H1 (cell line): ENCODE measurements at regions not wholly inside any gene's neighbourhood (a gene's known extent, or its start where the extent isn't known, plus 50 kb on each side); places are given as distances from the start of the nearest gene placed in this dataset.

Experiments
- CTCF ChIA-PET: fragments of 300-600 bp; sonication (Branson Sonifier 250); formaldehyde crosslinking; loops from one replicate; lab custom pipeline; 2021; ENCODE audit not compliant: partially characterized antibody; lab: Charles Lee
- POLR2A ChIA-PET: fragments of 300-600 bp; sonication (Branson Sonifier 250); formaldehyde crosslinking; loops from one replicate; lab custom pipeline; 2021; ENCODE audit warnings: inconsistent platforms; ENCODE audit not compliant: partially characterized antibody; lab: Charles Lee
- DNase-seq, 2 experiments: peaks; one replicate each; pipeline versions ENCODE4 v3.0.0 to v3.0.0-alpha.2; 2010 to 2022; ENCODE audit warnings: low spot score in 2 of 2, low read depth in 1 of 2, mixed read lengths in 1 of 2
- FAIRE-seq: peaks from 2 replicates; lab custom pipeline; 2011; peaks lifted over from hg19 to GRCh38; lab: Jason Lieb, UNC
- H2AFZ ChIP-seq: 2 replicates; pipeline ENCODE4 v1.8.1; 2012; ENCODE audit warnings: low read length, inconsistent platforms
- H2AK5ac ChIP-seq: 2 replicates; pipeline ENCODE4 v1.6.1; 2013; ENCODE audit warnings: low read depth, low read length
- H2BK120ac ChIP-seq: replicated peaks from 2 replicates; pipeline ENCODE3; 2013; ENCODE audit warnings: low read depth, low read length, inconsistent platforms
- H2BK12ac ChIP-seq: 2 replicates; pipeline ENCODE4 v1.6.1; 2013; ENCODE audit warnings: low read depth, low read length
- H2BK15ac ChIP-seq: 2 replicates; pipeline ENCODE4 v1.6.1; 2013; ENCODE audit warnings: low read length
- H2BK20ac ChIP-seq: 2 replicates; pipeline ENCODE4 v1.6.1; 2013; ENCODE audit warnings: low read length
- H2BK5ac ChIP-seq: 2 replicates; pipeline ENCODE4 v1.6.1; 2013; ENCODE audit warnings: low read depth, low read length
- H3K14ac ChIP-seq: 2 replicates; pipeline ENCODE4 v1.6.1; 2013; ENCODE audit warnings: inconsistent platforms; ENCODE audit not compliant: insufficient read length
- H3K18ac ChIP-seq: 2 replicates; pipeline ENCODE4 v1.6.1; 2013; ENCODE audit warnings: low read length; ENCODE audit errors: extremely low read depth
- H3K23ac ChIP-seq: 2 replicates; pipeline ENCODE4 v1.6.1; 2013; ENCODE audit warnings: inconsistent platforms; ENCODE audit not compliant: insufficient read length
- H3K23me2 ChIP-seq: 2 replicates; pipeline ENCODE4 v1.6.1; 2013; ENCODE audit warnings: low read depth, low read length
- H3K27ac ChIP-seq: 2 replicates; pipeline ENCODE4 v1.6.1; 2011; ENCODE audit warnings: low read depth, low read length, inconsistent platforms
- H3K27me3 ChIP-seq, 4 experiments: replicated peaks in 1 of 4; 1 replicate in 1 of 4; 2 replicates in 3 of 4; pipeline versions ENCODE4 v1.6.1 to v1.8.1; 2011 to 2013; ENCODE audit warnings: low read length in 3 of 4, mild to moderate bottlenecking in 3 of 4, inconsistent platforms in 2 of 4, mixed read lengths in 2 of 4, moderate library complexity in 1 of 4; ENCODE audit not compliant: control insufficient read depth in 3 of 4, insufficient read depth in 3 of 4; ENCODE audit errors: extremely low read depth in 1 of 4
- H3K36me3 ChIP-seq, 4 experiments: 2 replicates each; pipeline versions ENCODE4 v1.6.1 to v1.8.1; 2011 to 2013; ENCODE audit warnings: mild to moderate bottlenecking in 4 of 4, low read length in 3 of 4, moderate library complexity in 2 of 4, control low read depth in 1 of 4, inconsistent platforms in 1 of 4; ENCODE audit not compliant: insufficient read depth in 4 of 4, control insufficient read depth in 2 of 4
- H3K4ac ChIP-seq: replicated peaks from 2 replicates; pipeline ENCODE3; 2013; ENCODE audit warnings: low read length, low read depth, mixed read lengths, inconsistent platforms; ENCODE audit not compliant: insufficient read length
- H3K4me1 ChIP-seq, 4 experiments: replicated peaks in 1 of 4; 1 replicate in 1 of 4; 2 replicates in 3 of 4; pipeline versions ENCODE4 v1.6.1 to v1.8.1; 2011 to 2013; ENCODE audit warnings: low read length in 3 of 4, inconsistent platforms in 2 of 4, mixed read lengths in 1 of 4; ENCODE audit not compliant: insufficient read depth in 4 of 4, control insufficient read depth in 3 of 4
- H3K4me2 ChIP-seq, 2 experiments: 2 replicates each; pipeline versions ENCODE4 v1.6.1 to v1.8.1; 2011 to 2013; ENCODE audit warnings: low read depth in 2 of 2, low read length in 2 of 2, control low read depth in 1 of 2, inconsistent platforms in 1 of 2, mild to moderate bottlenecking in 1 of 2; ENCODE audit not compliant: insufficient read depth in 1 of 2
- H3K4me3 ChIP-seq, 4 experiments: fragments of 200-600, 300-600 bp in 1 of 4; sonication (generic), shearing (Covaris generic), sonication (Bioruptor Twin) in 1 of 4; 2 replicates each; pipeline versions ENCODE4 v1.5.1 to v1.8.1; 2011 to 2016; ENCODE audit warnings: low read length in 4 of 4, low read depth in 3 of 4, control low read depth in 2 of 4, inconsistent platforms in 2 of 4, mild to moderate bottlenecking in 2 of 4, mixed read lengths in 1 of 4, moderate library complexity in 1 of 4; ENCODE audit not compliant: insufficient read depth in 2 of 4; ENCODE audit errors: extremely low read depth in 1 of 4
- H3K56ac ChIP-seq: replicated peaks from 2 replicates; pipeline ENCODE3; 2013; ENCODE audit warnings: low read depth, mild to moderate bottlenecking, mixed read lengths, low read length, inconsistent platforms; ENCODE audit not compliant: insufficient read length
- H3K79me1 ChIP-seq: 2 replicates; pipeline ENCODE4 v1.6.1; 2013; ENCODE audit warnings: low read depth, low read length, control low read depth
- H3K79me2 ChIP-seq, 2 experiments: 2 replicates each; pipeline versions ENCODE4 v1.6.1 to v1.8.1; 2012 to 2013; ENCODE audit warnings: low read length in 2 of 2, mild to moderate bottlenecking in 2 of 2, inconsistent platforms in 1 of 2; ENCODE audit not compliant: insufficient read depth in 2 of 2, control insufficient read depth in 1 of 2
- H3K9ac ChIP-seq, 4 experiments: replicated peaks in 1 of 4; 1 replicate in 1 of 4; 2 replicates in 3 of 4; pipeline versions ENCODE4 v1.6.1 to v1.8.1; 2011 to 2013; ENCODE audit warnings: low read depth in 3 of 4, low read length in 3 of 4, control low read depth in 2 of 4, mild to moderate bottlenecking in 2 of 4, moderate library complexity in 2 of 4, inconsistent platforms in 1 of 4; ENCODE audit errors: extremely low read depth in 1 of 4
- H3K9me3 ChIP-seq, 2 experiments: 2 replicates each; pipeline versions ENCODE4 v1.6.1 to v1.8.1; 2012 to 2013; ENCODE audit warnings: mild to moderate bottlenecking in 2 of 2, moderate library complexity in 2 of 2, control low read depth in 1 of 2, inconsistent platforms in 1 of 2, low read depth in 1 of 2, low read length in 1 of 2, mixed read lengths in 1 of 2; ENCODE audit not compliant: insufficient read depth in 2 of 2
- H4K20me1 ChIP-seq, 2 experiments: replicated peaks in 1 of 2; 2 replicates each; pipeline versions ENCODE3 to v1.8.1; 2011 to 2013; ENCODE audit warnings: inconsistent platforms in 2 of 2, low read length in 2 of 2, mild to moderate bottlenecking in 1 of 2; ENCODE audit not compliant: insufficient read depth in 2 of 2, control insufficient read depth in 1 of 2
- H4K5ac ChIP-seq: 2 replicates; pipeline ENCODE4 v1.6.1; 2013; ENCODE audit warnings: low read length, low read depth, mixed read lengths, inconsistent platforms; ENCODE audit not compliant: insufficient read length
- H4K8ac ChIP-seq: 2 replicates; pipeline ENCODE4 v1.8.0; 2013; ENCODE audit warnings: mild to moderate bottlenecking, moderate library complexity, low read length, inconsistent platforms; ENCODE audit not compliant: insufficient read depth; ENCODE audit errors: extremely low read depth
- H4K91ac ChIP-seq: replicated peaks from 2 replicates; pipeline ENCODE3; 2013; ENCODE audit warnings: low read length, mixed read lengths, inconsistent platforms; ENCODE audit not compliant: insufficient read length
- BRCA1 ChIP-seq: IDR thresholded peaks from 2 replicates; pipeline ENCODE4 v1.6.1; 2012; ENCODE audit warnings: low read depth, low read length, improper control_type of control experiment
- E2F6 ChIP-seq: IDR thresholded peaks from 2 replicates; pipeline ENCODE4 v1.6.1; 2012; ENCODE audit warnings: inconsistent platforms
- EP300 ChIP-seq, 2 experiments: IDR thresholded peaks; 1 replicate in 1 of 2; 2 replicates in 1 of 2; pipeline ENCODE4 v1.6.1; 2011 to 2012; ENCODE audit warnings: low read depth in 2 of 2, low read length in 2 of 2, mild to moderate bottlenecking in 2 of 2, borderline replicate concordance in 1 of 2, inconsistent platforms in 1 of 2, moderate library complexity in 1 of 2
- GABPA ChIP-seq: IDR thresholded peaks from 2 replicates; pipeline ENCODE4 v1.6.1; 2011; ENCODE audit warnings: mild to moderate bottlenecking, low read length, moderate library complexity, borderline replicate concordance; ENCODE audit not compliant: insufficient read depth
- HDAC6 ChIP-seq: IDR thresholded peaks from one replicate; pipeline ENCODE4 v1.7.1; 2012; ENCODE audit warnings: low read depth, mild to moderate bottlenecking, inconsistent platforms, low read length, moderate library complexity
- KDM5A ChIP-seq: fragments of 200-600 bp; IDR thresholded peaks from 2 replicates; pipeline ENCODE4 v1.7.1; 2012; ENCODE audit warnings: mild to moderate bottlenecking, low read length, inconsistent platforms, mixed read lengths
- NRF1 ChIP-seq: IDR thresholded peaks from 2 replicates; pipeline ENCODE4 v1.6.1; 2011; ENCODE audit warnings: mild to moderate bottlenecking, low read depth, low read length, improper control_type of control experiment
- PHF8 ChIP-seq: fragments of 200-600 bp; sonication (generic); conservative IDR thresholded peaks from 2 replicates; pipeline ENCODE4 v1.7.1; 2012; ENCODE audit warnings: low read depth, mild to moderate bottlenecking, inconsistent platforms, low read length, moderate library complexity
- POLR2A ChIP-seq, 2 experiments: IDR thresholded peaks; 1 replicate in 1 of 2; 2 replicates in 1 of 2; pipeline ENCODE4 v1.6.1; 2011; ENCODE audit warnings: low read depth in 2 of 2, low read length in 2 of 2, mild to moderate bottlenecking in 2 of 2; ENCODE audit errors: control extremely low read depth in 1 of 2
- SP4 ChIP-seq: IDR thresholded peaks from 2 replicates; pipeline ENCODE4 v1.6.1; 2012; ENCODE audit warnings: low read length, inconsistent platforms
- TAF1 ChIP-seq: IDR thresholded peaks from 2 replicates; pipeline ENCODE4 v1.6.1; 2011; ENCODE audit warnings: mild to moderate bottlenecking, low read depth, low read length
- TCF12 ChIP-seq: IDR thresholded peaks from 2 replicates; pipeline ENCODE4 v1.6.1; 2011; ENCODE audit warnings: low read depth, mild to moderate bottlenecking, low read length
- USF2 ChIP-seq: IDR thresholded peaks from 2 replicates; pipeline ENCODE4 v1.6.1; 2011; ENCODE audit warnings: low read length, improper control_type of control experiment
- WGBS, 2 experiments: shearing (Covaris generic) in 1 of 2; methylation state at CpG; one replicate each; pipeline versions ENCODE4 v1.1.6 to v1.1.7; 2013 to 2015; ENCODE audit warnings: low lambda C conversion rate in 2 of 2, mixed read lengths in 2 of 2, inconsistent platforms in 1 of 2, low coverage in 1 of 2, missing lambda C conversion rate in 1 of 2; ENCODE audit not compliant: insufficient replicate concordance in 2 of 2, insufficient coverage in 1 of 2, insufficient read length in 1 of 2; ENCODE audit errors: extremely low coverage in 1 of 2, missing lambda C conversion rate in 1 of 2; 5-methylcytosine and 5-hydroxymethylcytosine counted together
- TF ChIP-seq, protein P1 (sequence below): IDR thresholded peaks from 2 replicates; pipeline ENCODE4 v1.6.1; 2011; ENCODE audit warnings: low read depth, mild to moderate bottlenecking, low read length; ENCODE audit not compliant: insufficient read depth

- H2AFZ ChIP-seq, result no peak overlapping the region
- no peaks in the 10 kb centered on the region for H3K79me2 ChIP-seq
- no peak for DNase-seq
- no peaks in the 10 kb centered on the region for H3K79me1 ChIP-seq
- no peak for FAIRE-seq
- no peak overlapping the region for H4K8ac ChIP-seq
- H2BK15ac ChIP-seq, result no peak overlapping the region
- POLR2A ChIA-PET, result no interaction called here
- no peak overlapping the region for H3K18ac ChIP-seq
- no peak overlapping the region for H2BK12ac ChIP-seq
- H2BK5ac ChIP-seq, result no peak overlapping the region
- H2AK5ac ChIP-seq, result no peak overlapping the region
- no peak overlapping the region for H3K4ac ChIP-seq
- no peak overlapping the region for H2BK120ac ChIP-seq
- H3K9ac ChIP-seq, result no peak overlapping the region
- H4K20me1 ChIP-seq, result no peaks in the 10 kb centered on the region
- H2BK20ac ChIP-seq, result no peak overlapping the region
- H3K27ac ChIP-seq, result no peak overlapping the region
- H3K23me2 ChIP-seq, result no peaks in the 10 kb centered on the region; the same call in 1 of the 2 replicates
- no peak overlapping the region for H3K14ac ChIP-seq
- no peak overlapping the region for H4K5ac ChIP-seq
- H3K23ac ChIP-seq, result no peak overlapping the region
- no peaks in the 10 kb centered on the region for H3K36me3 ChIP-seq
- H3K56ac ChIP-seq, result no peak overlapping the region
- no peaks in the 10 kb centered on the region for H3K4me1 ChIP-seq
- 86% methylated on average over 4 of the region's 4 CpGs; no CpG with 5 or more reads in 1 of the 2 experiments for WGBS, 2 experiments
- H3K27me3 ChIP-seq, result no peaks in the 10 kb centered on the region
- H4K91ac ChIP-seq, result no peak overlapping the region
- no peak overlapping the region for H3K4me3 ChIP-seq
- H3K4me2 ChIP-seq, result no peak overlapping the region
- H3K9me3 ChIP-seq, result no peaks in the 10 kb centered on the region
- CTCF ChIA-PET, result no interaction called here
- TF ChIP-seq, protein P1, sequence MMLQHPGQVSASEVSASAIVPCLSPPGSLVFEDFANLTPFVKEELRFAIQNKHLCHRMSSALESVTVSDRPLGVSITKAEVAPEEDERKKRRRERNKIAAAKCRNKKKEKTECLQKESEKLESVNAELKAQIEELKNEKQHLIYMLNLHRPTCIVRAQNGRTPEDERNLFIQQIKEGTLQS, result no peak
- TF ChIP-seq BRCA1, result no peak
- TF ChIP-seq NRF1, result no peak
- no peak for TF ChIP-seq PHF8
- no peak for TF ChIP-seq KDM5A
- no peak for TF ChIP-seq SP4
- TF ChIP-seq USF2, result no peak
- TF ChIP-seq EP300 (IDR thresholded peaks at IDR 0.05; ENCODE audit: borderline replicate concordance in 1 of 2, low read depth in 2 of 2, low read length in 2 of 2), result no peak
- no peak for TF ChIP-seq HDAC6
- TF ChIP-seq TAF1, result no peak
- TF ChIP-seq POLR2A (IDR thresholded peaks at IDR 0.05; ENCODE audit: control extremely low read depth in 1 of 2, low read depth in 2 of 2, low read length in 2 of 2), result no peak
- no peak for TF ChIP-seq E2F6
- TF ChIP-seq GABPA, result no peak
- TF ChIP-seq TCF12, result no peak
Measured at GRCh38 chr4:175884048-175884447, 72.0 kb upstream of the GPM6A start.
